Right renal pelvis (tissue), 4 donors: ENCODE measurements at regions not wholly inside any gene's neighbourhood (a gene's known extent, or its start where the extent isn't known, plus 50 kb on each side); places are given as distances from the start of the nearest gene placed in this dataset.
"Not testable (repeated sequence)": the region's sequence is repeated elsewhere in the genome, so short reads cannot be mapped to it uniquely, and the experiment has no call there.

Experiments
- DNase-seq, 4 donors: peaks; one replicate each; pipeline ENCODE4 v3.0.0-alpha.2; 2013; ENCODE audit warnings: low read depth in 4 of 4, low spot score in 3 of 4, missing footprints in 1 of 4

GRCh38 chr2:132220589-132220988 lies 58.8 kb upstream of the ANKRD30BL start:
- DNase-seq = not testable (repeated sequence)

DNA sequence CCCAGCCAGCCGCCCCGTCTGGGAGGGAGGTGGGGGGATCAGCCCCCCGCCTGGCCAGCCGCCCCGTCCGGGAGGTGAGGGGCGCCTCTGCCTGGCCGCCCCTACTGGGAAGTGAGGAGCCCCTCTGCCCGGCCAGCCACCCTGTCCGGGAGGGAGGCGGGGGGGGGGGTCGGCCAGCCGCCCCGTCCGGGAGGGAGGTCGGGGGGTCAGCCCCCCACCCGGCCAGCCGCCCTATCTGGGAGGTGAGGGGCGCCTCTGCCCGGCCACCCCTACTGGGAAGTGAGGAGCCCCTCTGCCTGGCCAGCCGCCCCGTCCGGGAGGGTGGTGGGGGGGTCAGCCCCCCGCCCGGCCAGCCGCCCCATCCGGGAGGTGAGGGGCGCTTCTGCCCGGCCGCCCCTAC lies 60.1 kb upstream of the ANKRD30BL start:
- DNase-seq = not testable (repeated sequence)

DNA sequence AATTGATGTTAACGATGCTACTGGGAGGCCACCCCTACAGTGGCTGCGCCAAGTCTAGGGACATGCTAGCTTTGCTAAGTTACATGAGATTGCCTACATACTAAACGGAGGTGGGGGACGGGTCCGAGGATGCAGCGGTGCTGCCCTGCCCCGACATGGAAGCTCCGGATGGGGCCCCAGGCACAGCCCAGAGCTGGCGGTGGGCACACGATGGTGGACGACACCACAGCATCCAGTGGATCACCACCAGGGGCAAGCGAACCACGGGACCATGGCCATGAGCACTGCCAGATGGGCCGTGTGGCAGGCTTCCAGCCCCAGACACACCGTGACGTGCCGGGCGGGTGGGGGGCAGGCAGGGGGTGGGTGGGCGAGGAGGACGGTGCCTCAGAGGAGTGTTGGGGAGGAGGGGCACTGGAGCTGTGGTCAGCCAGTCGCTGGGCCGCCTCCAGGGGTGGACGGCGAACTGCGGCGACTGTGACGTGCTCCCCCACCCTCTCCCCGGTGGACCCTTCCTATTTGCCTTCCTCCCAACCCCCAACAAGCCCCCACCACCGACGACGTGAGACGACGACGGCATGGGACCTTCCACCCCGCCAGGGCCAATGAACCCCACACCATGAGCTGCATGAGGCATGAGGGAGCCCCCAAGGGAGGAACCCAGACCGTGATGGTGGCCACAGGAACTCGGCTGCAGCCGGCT lies 90.6 kb upstream of the ANKRD30BL start:
- DNase-seq = no peak

- DNase-seq = no peak
These were observed 91.1 kb upstream of the ANKRD30BL start for GRCh38 chr2:132252894-132253264.

DNA sequence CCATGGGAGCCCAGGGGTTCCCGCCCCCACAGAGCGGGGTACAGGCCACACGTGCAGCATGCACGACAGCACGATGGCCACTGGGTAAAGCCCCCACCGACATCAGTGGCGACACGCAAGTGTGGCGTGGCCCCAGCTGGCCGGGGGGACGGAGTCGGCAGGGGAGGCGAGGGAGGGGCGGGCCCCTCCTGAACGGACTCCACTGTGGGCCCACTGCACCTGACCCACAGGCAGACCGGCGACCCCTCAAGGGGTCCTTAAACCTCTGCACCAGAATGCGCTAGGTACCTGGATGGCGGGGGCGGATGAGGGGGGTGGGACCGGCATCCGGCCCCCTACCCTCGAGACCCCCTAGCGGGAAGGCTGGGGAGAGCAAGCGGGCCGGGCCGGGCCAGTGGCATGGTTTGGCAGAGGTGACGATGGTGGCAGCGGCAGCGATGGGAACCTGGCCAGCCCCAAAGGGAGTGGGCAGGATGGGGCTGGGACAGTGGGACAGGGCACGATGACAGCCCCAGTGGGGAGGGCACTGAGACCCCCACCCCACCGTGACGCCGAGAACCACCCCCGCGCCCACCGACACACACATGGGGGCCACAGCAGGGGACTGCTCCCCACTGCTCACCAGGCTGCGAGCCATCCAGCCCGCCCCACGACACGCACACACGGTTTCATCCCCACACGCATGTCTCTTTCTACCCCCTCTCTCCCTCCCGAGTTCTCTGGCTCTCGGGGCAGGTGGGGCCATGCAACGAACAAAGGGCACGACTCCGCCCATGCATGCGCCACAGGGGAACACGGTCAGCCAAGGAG lies 91.9 kb upstream of the ANKRD30BL start:
- no peak for DNase-seq

DNA sequence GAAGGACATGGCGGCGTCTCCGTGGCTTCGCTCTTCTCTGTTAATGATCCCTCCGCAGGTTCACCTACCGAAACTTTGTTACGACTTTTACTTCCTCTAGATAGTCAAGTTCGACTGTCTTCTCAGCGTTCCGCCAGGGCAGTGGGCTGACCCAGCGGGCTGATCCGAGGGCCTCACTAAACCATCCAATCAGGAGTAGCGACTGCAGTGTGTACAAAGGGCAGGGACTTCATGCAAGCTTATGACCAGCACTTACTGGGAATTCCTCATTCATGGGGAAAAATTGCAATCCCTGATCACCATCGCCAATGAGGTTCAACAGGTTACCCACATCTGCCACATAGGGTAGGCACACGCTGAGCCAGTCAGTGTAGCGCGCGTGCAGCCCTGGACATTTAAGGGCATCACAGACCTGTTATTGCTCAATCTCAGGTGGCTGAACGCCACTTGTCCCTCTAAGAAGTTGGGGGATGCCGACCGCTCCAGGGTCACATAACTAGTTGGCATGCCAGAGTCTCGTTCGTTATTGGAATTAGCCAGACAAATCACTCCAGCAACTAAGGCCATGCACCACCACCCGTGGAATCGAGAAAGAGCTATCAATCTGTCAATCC lies 92.7 kb upstream of the ANKRD30BL start:
- not testable (repeated sequence) for DNase-seq

- no peak for DNase-seq
These were observed 94.0 kb upstream of the ANKRD30BL start for GRCh38 chr2:132255714-132256113.

- DNase-seq = no peak
These were observed 94.6 kb upstream of the ANKRD30BL start for GRCh38 chr2:132256251-132256902.

DNA sequence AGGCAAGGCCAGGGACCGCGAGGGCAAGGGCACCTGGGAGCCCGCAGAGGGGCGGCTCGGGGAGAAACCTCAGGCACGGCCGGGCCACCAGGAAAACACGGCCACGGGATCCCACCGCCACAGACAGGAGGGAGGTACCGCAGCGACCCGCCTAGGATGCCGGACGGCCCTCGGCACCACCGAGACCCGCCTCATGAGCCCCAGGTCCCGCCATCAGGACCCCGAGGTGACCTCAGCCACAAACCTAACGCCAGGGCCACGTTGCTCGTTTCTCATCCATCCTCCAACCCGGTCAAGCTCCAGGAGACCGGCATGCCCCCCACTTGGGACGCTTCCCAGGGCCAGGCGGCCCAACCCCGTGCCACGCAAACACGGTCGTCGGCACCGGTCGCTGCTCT lies 95.2 kb upstream of the ANKRD30BL start:
- DNase-seq = not testable (repeated sequence)

GRCh38 chr2:132257301-132258171 lies 95.8 kb upstream of the ANKRD30BL start:
- not testable (repeated sequence) for DNase-seq

GRCh38 chr2:132259276-132259675 lies 97.5 kb upstream of the ANKRD30BL start:
- not testable (repeated sequence) for DNase-seq

- not testable (repeated sequence) for DNase-seq
These were observed 103.8 kb upstream of the ANKRD30BL start for GRCh38 chr2:132265595-132265994.

- DNase-seq = no peak
These were observed 105.3 kb upstream of the ANKRD30BL start for GRCh38 chr2:132267105-132267497.

GRCh38 chr2:132267498-132268283 lies 105.9 kb upstream of the ANKRD30BL start:
- peak in 1 of 4 donors; percentile 17 for DNase-seq

- peak in 3 of 4 donors; percentile 74 to 82 (median 77) for DNase-seq
These were observed 106.7 kb upstream of the ANKRD30BL start for GRCh38 chr2:132268284-132268976.

DNA sequence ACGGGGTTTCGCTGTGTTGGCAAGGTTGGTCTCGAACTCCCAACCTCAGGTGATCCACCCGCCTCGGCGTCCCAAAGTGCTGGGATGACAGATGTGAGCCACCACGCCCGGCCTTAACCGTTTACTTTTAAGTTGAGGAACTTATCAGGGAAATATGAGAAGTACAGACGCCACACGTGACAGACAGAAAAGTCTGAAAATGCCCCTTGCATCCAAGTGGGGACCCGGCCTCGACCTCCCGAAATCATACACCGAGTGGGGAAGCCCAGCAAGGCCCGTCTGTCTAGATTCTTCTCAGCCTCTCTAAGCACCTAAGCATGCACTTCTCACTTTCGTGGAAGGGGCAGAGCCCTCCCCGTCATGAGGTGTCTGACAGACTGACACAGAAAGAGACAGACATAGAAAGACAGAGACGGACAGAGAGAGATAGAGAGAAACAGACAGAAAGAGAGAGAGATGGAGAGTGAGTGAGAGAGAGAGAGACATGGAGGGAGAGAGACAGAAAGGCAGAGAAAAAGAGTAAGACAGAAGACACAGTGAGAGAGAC lies 107.3 kb upstream of the ANKRD30BL start:
- no peak for DNase-seq

- no peak for DNase-seq
These were observed 108.5 kb upstream of the ANKRD30BL start for GRCh38 chr2:132270255-132270654.

DNA sequence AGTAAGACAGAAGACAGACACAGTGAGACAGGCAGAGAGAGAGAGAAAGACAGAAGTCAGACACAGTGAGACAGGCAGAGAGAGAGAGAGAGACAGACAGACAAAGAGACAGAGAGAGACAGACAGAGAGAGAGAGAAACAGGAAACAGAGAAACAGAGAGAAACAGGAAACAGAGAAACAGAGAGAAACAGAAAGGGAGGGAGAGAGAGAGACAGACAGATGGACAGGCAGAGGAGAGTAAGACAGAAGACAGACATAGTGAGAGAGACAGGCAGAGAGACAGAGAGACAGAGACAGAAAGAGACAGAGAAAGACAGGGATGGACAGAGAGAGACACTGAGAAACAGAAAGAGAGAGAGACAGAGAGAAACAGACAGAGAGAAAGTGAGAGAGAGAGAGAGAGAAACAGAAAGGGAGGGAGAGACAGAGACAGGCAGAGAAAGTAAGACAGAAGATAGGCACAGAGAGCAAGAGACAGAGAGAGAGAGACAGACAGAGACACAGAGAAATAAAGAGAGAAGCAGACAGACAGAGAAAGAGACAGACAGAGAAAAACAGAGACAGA lies 109.3 kb upstream of the ANKRD30BL start:
- no peak for DNase-seq
